H9 (cell line): ENCODE measurements at regions not wholly inside any gene's neighbourhood (a gene's known extent, or its start where the extent isn't known, plus 50 kb on each side); places are given as distances from the start of the nearest gene placed in this dataset.
"Not testable (repeated sequence)": the region's sequence is repeated elsewhere in the genome, so short reads cannot be mapped to it uniquely, and the experiment has no call there.

Experiments used
- DNase-seq: peaks from one replicate; pipeline ENCODE4 v3.0.0-alpha.2; 2017
- H2AFZ ChIP-seq: one replicate; pipeline ENCODE4 v1.6.1; 2013; ENCODE audit warnings: mild to moderate bottlenecking, low read length, control low read depth, moderate library complexity
- H2AK5ac ChIP-seq: 2 replicates; pipeline ENCODE4 v1.6.1; 2013; ENCODE audit warnings: low read length, control low read depth, mixed read lengths; ENCODE audit not compliant: insufficient read length
- H2BK120ac ChIP-seq: one replicate; pipeline ENCODE4 v1.6.1; 2013; ENCODE audit warnings: low read depth, mild to moderate bottlenecking, low read length, control low read depth, inconsistent platforms; ENCODE audit not compliant: poor library complexity, severe bottlenecking
- H2BK12ac ChIP-seq: 2 replicates; pipeline ENCODE4 v1.6.1; 2013; ENCODE audit warnings: low read length, control low read depth, mixed read lengths, low read depth; ENCODE audit not compliant: insufficient read length
- H2BK15ac ChIP-seq: 2 replicates; pipeline ENCODE4 v1.6.1; 2013; ENCODE audit warnings: low read depth, low read length, control low read depth
- H2BK20ac ChIP-seq: one replicate; pipeline ENCODE4 v1.6.1; 2013; ENCODE audit warnings: low read depth, mild to moderate bottlenecking, low read length, control low read depth, inconsistent platforms; ENCODE audit not compliant: poor library complexity, severe bottlenecking
- H2BK5ac ChIP-seq: 2 replicates; pipeline ENCODE4 v1.6.1; 2013; ENCODE audit warnings: low read length, control low read depth, mixed read lengths; ENCODE audit not compliant: insufficient read length
- H3K14ac ChIP-seq: 2 replicates; pipeline ENCODE4 v1.6.1; 2013; ENCODE audit warnings: low read length, control low read depth; ENCODE audit not compliant: insufficient read depth
- H3K18ac ChIP-seq: 2 replicates; pipeline ENCODE4 v1.6.1; 2013; ENCODE audit warnings: low read depth, mild to moderate bottlenecking, mixed read lengths, low read length, control low read depth; ENCODE audit not compliant: insufficient read length
- H3K23ac ChIP-seq: 2 replicates; pipeline ENCODE4 v1.6.1; 2013; ENCODE audit warnings: low read length, control low read depth, mixed read lengths, low read depth; ENCODE audit not compliant: insufficient read length
- H3K23me2 ChIP-seq: 2 replicates; pipeline ENCODE4 v1.6.1; 2013; ENCODE audit warnings: low read depth, mild to moderate bottlenecking, mixed read lengths, low read length, control low read depth; ENCODE audit not compliant: insufficient read length, poor library complexity, severe bottlenecking
- H3K27ac ChIP-seq: 2 replicates; pipeline ENCODE4 v1.5.1; 2013; ENCODE audit warnings: low read length, control low read depth, mixed read lengths, low read depth; ENCODE audit not compliant: insufficient read length
- H3K27me3 ChIP-seq: 2 replicates; pipeline ENCODE4 v1.6.1; 2013; ENCODE audit warnings: low read length, control low read depth, inconsistent platforms; ENCODE audit not compliant: insufficient read depth
- H3K4ac ChIP-seq: 2 replicates; pipeline ENCODE4 v1.6.1; 2013; ENCODE audit warnings: low read depth, mild to moderate bottlenecking, control low read depth, inconsistent platforms, low read length, moderate library complexity
- H3K4me1 ChIP-seq: 2 replicates; pipeline ENCODE4 v1.6.1; 2013; ENCODE audit warnings: low read length, control low read depth, inconsistent platforms; ENCODE audit not compliant: insufficient read depth
- H3K4me2 ChIP-seq: 2 replicates; pipeline ENCODE4 v1.6.1; 2013; ENCODE audit warnings: low read length, control low read depth, mixed read lengths; ENCODE audit not compliant: insufficient read length, insufficient read depth
- H3K56ac ChIP-seq: 2 replicates; pipeline ENCODE4 v1.6.1; 2013; ENCODE audit warnings: low read depth, mild to moderate bottlenecking, mixed read lengths, low read length, control low read depth; ENCODE audit not compliant: insufficient read length
- H3K79me1 ChIP-seq: 2 replicates; pipeline ENCODE4 v1.6.1; 2013; ENCODE audit warnings: low read depth, mild to moderate bottlenecking, moderate library complexity, low read length, control low read depth, inconsistent platforms; ENCODE audit not compliant: insufficient read depth, poor library complexity, severe bottlenecking
- H3K79me2 ChIP-seq: 2 replicates; pipeline ENCODE4 v1.6.1; 2013; ENCODE audit warnings: low read length, control low read depth, inconsistent platforms; ENCODE audit not compliant: insufficient read depth
- H3K9ac ChIP-seq: 2 replicates; pipeline ENCODE4 v1.6.1; 2013; ENCODE audit warnings: low read length, control low read depth, mixed read lengths; ENCODE audit not compliant: insufficient read length; ENCODE audit errors: extremely low read depth
- H3K9me3 ChIP-seq: one replicate; pipeline ENCODE4 v1.6.1; 2013; ENCODE audit warnings: low read depth, low read length, inconsistent platforms; ENCODE audit not compliant: control insufficient read depth
- H3T11ph ChIP-seq: one replicate; pipeline ENCODE4 v1.6.1; 2013; ENCODE audit warnings: mild to moderate bottlenecking, low read length, control low read depth, inconsistent platforms
- H4K20me1 ChIP-seq: one replicate; pipeline ENCODE4 v1.6.1; 2013; ENCODE audit not compliant: control insufficient read depth, insufficient read length, insufficient read depth
- H4K5ac ChIP-seq: 2 replicates; pipeline ENCODE4 v1.6.1; 2013; ENCODE audit warnings: low read depth, mild to moderate bottlenecking, mixed read lengths, low read length, control low read depth; ENCODE audit not compliant: insufficient read length
- H4K8ac ChIP-seq: replicated peaks from 2 replicates; pipeline ENCODE4 v1.6.1; 2013; ENCODE audit warnings: low read length, control low read depth, mixed read lengths, low read depth; ENCODE audit not compliant: insufficient read length
- H4K91ac ChIP-seq: 2 replicates; pipeline ENCODE4 v1.6.1; 2013; ENCODE audit warnings: low read depth, mild to moderate bottlenecking, moderate library complexity, mixed read lengths, low read length, control low read depth; ENCODE audit not compliant: insufficient read length
- H3K27ac Mint-ChIP-seq, 3 experiments: 2 replicates in 2 of 3; 3 replicates in 1 of 3; pipeline ENCODE4 v1.8.0; 2020 to 2021; ENCODE audit warnings: mixed read lengths in 3 of 3, mild to moderate bottlenecking in 1 of 3, moderate library complexity in 1 of 3
- H3K27me3 Mint-ChIP-seq: 2 replicates; pipeline ENCODE4 v1.8.0; 2021; ENCODE audit warnings: low read depth, mild to moderate bottlenecking, moderate library complexity, mixed read lengths
- H3K36me3 Mint-ChIP-seq, 3 experiments: 2 replicates in 2 of 3; 3 replicates in 1 of 3; pipeline ENCODE4 v1.8.0; 2020 to 2021; ENCODE audit warnings: low read depth in 3 of 3, mixed read lengths in 3 of 3; ENCODE audit not compliant: insufficient read depth in 1 of 3
- H3K4me1 Mint-ChIP-seq, 2 experiments: 2 replicates each; pipeline ENCODE4 v1.8.0; 2020; ENCODE audit warnings: mixed read lengths in 2 of 2
- H3K4me3 Mint-ChIP-seq, 2 experiments: 2 replicates in 1 of 2; 3 replicates in 1 of 2; pipeline ENCODE4 v1.8.0; 2020 to 2021; ENCODE audit warnings: mild to moderate bottlenecking in 2 of 2, mixed read lengths in 2 of 2, moderate library complexity in 1 of 2
- H3K9me3 Mint-ChIP-seq, 2 experiments: 2 replicates in 1 of 2; 3 replicates in 1 of 2; pipeline ENCODE4 v1.8.0; 2020; ENCODE audit warnings: mild to moderate bottlenecking in 2 of 2, mixed read lengths in 2 of 2, moderate library complexity in 1 of 2
- WGBS: extraction: QIAGEN DNeasy Blood & Tissue Kit; methylation state at CpG from one replicate; pipeline ENCODE4 v1.1.7; 2013; ENCODE audit warnings: missing lambda C conversion rate, low lambda C conversion rate, mixed read lengths; ENCODE audit not compliant: insufficient read length; ENCODE audit errors: extremely low coverage; 5-methylcytosine and 5-hydroxymethylcytosine counted together
- TF ChIP-seq, protein P1 (sequence below): fragments of 200-600 bp; sonication (generic); conservative IDR thresholded peaks from 3 replicates; pipeline ENCODE4 v1.8.0; 2021; ENCODE audit warnings: antibody characterized with exemption, mild to moderate bottlenecking

DNA sequence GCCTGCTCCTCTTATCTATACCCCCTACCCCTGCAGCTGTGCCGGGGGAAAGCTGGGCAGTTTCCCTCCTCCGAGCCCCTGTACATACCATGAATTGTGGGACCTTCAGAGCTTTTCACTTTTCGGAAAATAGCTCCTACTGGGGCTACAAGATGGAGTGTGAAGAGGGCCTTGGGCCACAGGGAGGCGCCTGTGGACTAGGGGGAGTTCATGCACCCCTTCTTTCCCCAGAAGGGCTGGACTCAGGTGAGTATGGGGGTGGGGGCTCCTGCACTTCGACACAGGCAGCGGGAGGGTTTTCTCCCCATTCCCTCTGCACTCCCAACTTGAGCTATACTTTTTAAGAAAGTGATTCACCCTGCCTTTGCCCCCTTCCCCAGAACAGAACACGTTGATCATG, 202.0 kb downstream of the CEP170 start:
- WGBS, result no CpG with 5 or more reads among the region's 7 CpGs
- H2AK5ac ChIP-seq, H3K4me2 ChIP-seq: not testable (repeated sequence)

DNA sequence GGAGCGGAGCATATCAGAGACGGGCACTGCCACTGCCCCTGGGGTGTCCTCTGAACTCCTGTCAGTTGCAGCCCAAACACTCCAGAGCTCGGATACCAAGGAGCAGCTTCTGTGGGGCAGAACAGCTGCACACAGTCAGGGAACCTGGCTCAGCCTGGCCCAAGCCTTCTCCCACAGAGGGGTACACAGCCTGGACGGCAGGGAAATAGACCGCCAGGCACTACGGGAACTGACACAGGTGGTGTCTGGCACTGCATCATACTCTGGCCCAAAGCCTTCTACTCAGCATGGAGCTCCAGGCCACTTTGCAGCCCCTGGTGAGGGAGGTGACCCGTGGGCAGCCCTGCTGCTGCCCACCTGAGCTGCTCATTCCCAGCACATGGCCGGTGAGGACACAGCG, 204.5 kb downstream of the CEP170 start:
- H3T11ph ChIP-seq, H3K27me3 Mint-ChIP-seq, H2BK20ac ChIP-seq, H3K27ac ChIP-seq, H3K9ac ChIP-seq, DNase-seq, H3K23me2 ChIP-seq, H3K27ac Mint-ChIP-seq, H3K79me1 ChIP-seq, H2BK12ac ChIP-seq, H3K4me1 ChIP-seq, H2BK120ac ChIP-seq, H3K36me3 Mint-ChIP-seq, H4K5ac ChIP-seq, H3K4me1 Mint-ChIP-seq, H3K4ac ChIP-seq, H2AK5ac ChIP-seq, H4K8ac ChIP-seq, H3K79me2 ChIP-seq, H3K9me3 Mint-ChIP-seq, H3K27me3 ChIP-seq, H2BK15ac ChIP-seq, H4K91ac ChIP-seq, H3K4me3 Mint-ChIP-seq, H3K4me2 ChIP-seq, H3K23ac ChIP-seq, H2AFZ ChIP-seq, H3K56ac ChIP-seq, H4K20me1 ChIP-seq, H2BK5ac ChIP-seq, H3K14ac ChIP-seq, H3K18ac ChIP-seq, H3K9me3 ChIP-seq: not testable (repeated sequence)
- WGBS, result no CpG with 5 or more reads among the region's 9 CpGs

More for the DNA sequence above, 202.0 kb downstream of the CEP170 start:
- not testable (repeated sequence) for H3K27me3 Mint-ChIP-seq, H3K36me3 Mint-ChIP-seq, H3K4ac ChIP-seq, H4K20me1 ChIP-seq, H2BK120ac ChIP-seq, H3K27ac ChIP-seq, H3T11ph ChIP-seq, H3K79me2 ChIP-seq, H4K91ac ChIP-seq, H3K4me3 Mint-ChIP-seq, H3K23me2 ChIP-seq, H3K27me3 ChIP-seq, H3K4me1 ChIP-seq, H4K5ac ChIP-seq, H2AFZ ChIP-seq, H3K56ac ChIP-seq, H3K14ac ChIP-seq, H2BK5ac ChIP-seq, H2BK15ac ChIP-seq, H2BK12ac ChIP-seq, H3K4me1 Mint-ChIP-seq, DNase-seq, H3K9me3 ChIP-seq, H3K23ac ChIP-seq, H3K18ac ChIP-seq, H2BK20ac ChIP-seq, H3K27ac Mint-ChIP-seq, H3K9me3 Mint-ChIP-seq, H4K8ac ChIP-seq, H3K9ac ChIP-seq, H3K79me1 ChIP-seq
- TF ChIP-seq, protein P1, sequence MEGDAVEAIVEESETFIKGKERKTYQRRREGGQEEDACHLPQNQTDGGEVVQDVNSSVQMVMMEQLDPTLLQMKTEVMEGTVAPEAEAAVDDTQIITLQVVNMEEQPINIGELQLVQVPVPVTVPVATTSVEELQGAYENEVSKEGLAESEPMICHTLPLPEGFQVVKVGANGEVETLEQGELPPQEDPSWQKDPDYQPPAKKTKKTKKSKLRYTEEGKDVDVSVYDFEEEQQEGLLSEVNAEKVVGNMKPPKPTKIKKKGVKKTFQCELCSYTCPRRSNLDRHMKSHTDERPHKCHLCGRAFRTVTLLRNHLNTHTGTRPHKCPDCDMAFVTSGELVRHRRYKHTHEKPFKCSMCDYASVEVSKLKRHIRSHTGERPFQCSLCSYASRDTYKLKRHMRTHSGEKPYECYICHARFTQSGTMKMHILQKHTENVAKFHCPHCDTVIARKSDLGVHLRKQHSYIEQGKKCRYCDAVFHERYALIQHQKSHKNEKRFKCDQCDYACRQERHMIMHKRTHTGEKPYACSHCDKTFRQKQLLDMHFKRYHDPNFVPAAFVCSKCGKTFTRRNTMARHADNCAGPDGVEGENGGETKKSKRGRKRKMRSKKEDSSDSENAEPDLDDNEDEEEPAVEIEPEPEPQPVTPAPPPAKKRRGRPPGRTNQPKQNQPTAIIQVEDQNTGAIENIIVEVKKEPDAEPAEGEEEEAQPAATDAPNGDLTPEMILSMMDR, result peak; percentile 50; the same call in 2 of the 3 replicates
